ENCODE measurements at regions not wholly inside any gene's neighbourhood (a gene's known extent, or its start where the extent isn't known, plus 50 kb on each side); places are given as distances from the start of the nearest gene placed in this dataset.

DNA sequence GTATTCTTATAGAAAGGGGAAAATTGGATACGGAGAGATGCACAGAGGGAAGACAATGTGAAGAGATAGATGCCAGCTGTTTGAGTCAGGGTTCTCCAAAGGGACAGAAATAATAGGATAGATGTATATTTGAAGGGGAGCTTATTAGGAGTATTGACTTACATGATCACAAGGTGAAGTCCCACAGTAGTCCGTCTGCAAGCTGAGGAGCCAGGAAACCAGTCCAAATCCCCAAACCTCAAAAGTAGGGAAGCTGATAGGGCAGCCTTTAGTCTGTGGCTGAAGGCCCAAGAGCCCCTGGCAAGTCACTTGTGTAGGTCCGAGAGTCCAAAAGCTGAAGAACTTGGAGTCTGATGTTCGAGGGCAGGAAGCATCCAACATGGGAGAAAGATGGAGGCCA is 569.6 kb upstream of the LARGE1 start:
- no peaks in the 10 kb centered on the region for H3K4me1 ChIP-seq
- 75 to 79% methylated on average over 4 of the region's 4 CpGs for WGBS, 2 donors
- H3K4me3 ChIP-seq, result no peak overlapping the region
- TF ChIP-seq EP300 (IDR thresholded peaks at IDR 0.05) (no peak), POLR2A (IDR thresholded peaks at IDR 0.05) (no peak)
- H3K9me3 ChIP-seq, result peaks cover 0 to 6% (median 0%) of the 10 kb centered on the region in 4 donors
- ATAC-seq (ENCODE audit: low FRiP score in 2 of 2) (no peak), DNase-seq (no peak)
- H3K27me3 ChIP-seq, result no peaks in the 10 kb centered on the region
- no peak overlapping the region for H3K27ac ChIP-seq
- no peaks in the 10 kb centered on the region for H3K36me3 ChIP-seq

DNA sequence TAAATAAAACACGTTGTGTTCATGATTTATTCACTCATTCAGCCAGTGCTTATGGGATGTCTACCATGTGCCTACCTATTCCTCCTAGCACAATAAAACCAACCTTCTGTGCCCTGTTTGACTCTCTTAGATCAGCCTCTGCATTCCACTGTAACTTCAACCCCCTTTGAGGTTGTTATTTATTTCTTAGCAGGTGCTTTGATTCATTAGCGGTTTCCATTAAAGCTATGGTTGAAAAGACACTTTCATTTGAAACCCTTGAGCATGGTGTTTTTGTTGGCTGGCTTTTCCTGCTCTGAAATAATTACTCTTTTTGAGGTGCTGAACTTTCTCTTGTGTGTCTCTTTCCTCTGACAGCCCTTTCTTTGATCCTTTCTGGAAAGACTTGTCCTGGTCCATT is 570.6 kb upstream of the LARGE1 start:
- TF ChIP-seq POLR2A (IDR thresholded peaks at IDR 0.05), result no peak
- no peak for TF ChIP-seq POLR2AphosphoS5 (IDR thresholded peaks at IDR 0.05)
- TF ChIP-seq EP300 (IDR thresholded peaks at IDR 0.05), result no peak
- TF ChIP-seq, protein P1, sequence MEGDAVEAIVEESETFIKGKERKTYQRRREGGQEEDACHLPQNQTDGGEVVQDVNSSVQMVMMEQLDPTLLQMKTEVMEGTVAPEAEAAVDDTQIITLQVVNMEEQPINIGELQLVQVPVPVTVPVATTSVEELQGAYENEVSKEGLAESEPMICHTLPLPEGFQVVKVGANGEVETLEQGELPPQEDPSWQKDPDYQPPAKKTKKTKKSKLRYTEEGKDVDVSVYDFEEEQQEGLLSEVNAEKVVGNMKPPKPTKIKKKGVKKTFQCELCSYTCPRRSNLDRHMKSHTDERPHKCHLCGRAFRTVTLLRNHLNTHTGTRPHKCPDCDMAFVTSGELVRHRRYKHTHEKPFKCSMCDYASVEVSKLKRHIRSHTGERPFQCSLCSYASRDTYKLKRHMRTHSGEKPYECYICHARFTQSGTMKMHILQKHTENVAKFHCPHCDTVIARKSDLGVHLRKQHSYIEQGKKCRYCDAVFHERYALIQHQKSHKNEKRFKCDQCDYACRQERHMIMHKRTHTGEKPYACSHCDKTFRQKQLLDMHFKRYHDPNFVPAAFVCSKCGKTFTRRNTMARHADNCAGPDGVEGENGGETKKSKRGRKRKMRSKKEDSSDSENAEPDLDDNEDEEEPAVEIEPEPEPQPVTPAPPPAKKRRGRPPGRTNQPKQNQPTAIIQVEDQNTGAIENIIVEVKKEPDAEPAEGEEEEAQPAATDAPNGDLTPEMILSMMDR (IDR thresholded peaks at IDR 0.05), result no peak

DNA sequence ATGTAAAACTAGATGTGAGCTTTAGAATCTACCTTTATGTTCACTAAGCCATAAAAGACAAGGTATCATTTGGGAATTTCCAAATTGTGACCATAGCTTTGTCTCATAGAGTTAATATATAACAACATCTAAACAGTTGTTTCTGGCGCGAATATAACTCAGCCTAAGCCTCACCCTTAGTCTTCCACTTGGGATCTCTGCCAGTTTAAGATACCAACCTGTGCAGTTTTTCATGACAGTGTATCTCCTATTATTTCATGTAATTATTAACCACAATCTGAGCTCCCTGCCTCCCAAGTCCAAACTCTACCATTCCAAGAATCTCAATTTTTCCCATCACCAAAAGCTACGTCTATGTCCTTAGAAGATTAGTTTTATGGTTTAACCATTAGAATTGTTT is 572.5 kb upstream of the ISX start:
- H3K9me3 ChIP-seq, result peaks cover 0 to 16% (median 0%) of the 10 kb centered on the region in 4 donors
- no peaks in the 10 kb centered on the region for H3K4me1 ChIP-seq
- DNase-seq, result no peak
- no peaks in the 10 kb centered on the region for H3K36me3 ChIP-seq
- no peaks in the 10 kb centered on the region for H3K27me3 ChIP-seq
- WGBS, 2 donors, result 81 to 85% methylated on average over 3 of the region's 3 CpGs
- H3K27ac ChIP-seq, result no peak overlapping the region
- ATAC-seq (ENCODE audit: low FRiP score in 2 of 2), result no peak
- TF ChIP-seq POLR2A (IDR thresholded peaks at IDR 0.05), result no peak
- no peak for TF ChIP-seq POLR2AphosphoS5 (IDR thresholded peaks at IDR 0.05)
- TF ChIP-seq, protein P1 (IDR thresholded peaks at IDR 0.05), result no peak
- no peak for TF ChIP-seq EP300 (IDR thresholded peaks at IDR 0.05)
- no peak overlapping the region for H3K4me3 ChIP-seq

More for the DNA sequence above, 570.6 kb upstream of the LARGE1 start:
- Histone ChIP-seq H3K27me3 (no peaks in the 10 kb centered on the region), H3K27ac (no peak overlapping the region), H3K9me3 (peaks cover 0 to 6% (median 0%) of the 10 kb centered on the region in 4 donors), H3K4me1 (no peaks in the 10 kb centered on the region), H3K36me3 (no peaks in the 10 kb centered on the region), H3K4me3 (no peak overlapping the region)
- no peak for DNase-seq
- ATAC-seq (ENCODE audit: low FRiP score in 2 of 2), result no peak
- 53 to 67% methylated on average over 2 of the region's 2 CpGs for WGBS, 2 donors

DNA sequence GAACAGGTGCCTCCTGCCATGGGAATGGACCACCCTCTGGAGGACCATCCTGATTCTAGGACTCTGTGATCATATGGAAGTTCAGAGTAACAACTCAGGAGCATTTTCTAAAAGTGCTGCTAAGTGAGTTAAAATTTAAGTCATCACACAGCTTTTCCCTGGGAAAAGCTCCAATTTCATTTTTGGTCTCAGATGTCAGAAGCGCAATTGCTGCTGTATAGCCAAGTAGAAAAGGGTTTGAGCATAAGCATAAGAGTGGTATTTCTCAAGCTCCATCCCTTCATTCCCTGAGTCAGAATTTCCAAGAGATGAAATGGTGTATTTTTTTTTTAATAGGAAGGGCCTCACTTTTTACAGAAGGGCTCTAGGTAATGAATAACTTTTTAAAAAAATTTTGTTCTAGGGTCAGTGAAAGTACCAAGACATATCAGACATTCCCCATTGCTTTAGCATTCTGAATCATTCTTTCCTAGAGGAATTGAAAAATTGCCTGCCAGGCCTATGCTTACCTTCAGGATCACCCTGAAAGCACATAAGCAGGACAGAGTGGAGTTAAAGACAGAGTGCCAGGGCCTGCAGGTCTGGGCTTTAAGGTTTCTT is 564.5 kb upstream of the ISX start:
- ATAC-seq (ENCODE audit: low FRiP score in 2 of 2) (no peak), DNase-seq (no peak)
- Histone ChIP-seq H3K9me3 (peaks cover 0 to 10% (median 0%) of the 10 kb centered on the region in 4 donors), H3K36me3 (no peaks in the 10 kb centered on the region), H3K4me3 (no peak overlapping the region), H3K27ac (no peak overlapping the region), H3K27me3 (no peaks in the 10 kb centered on the region), H3K4me1 (no peaks in the 10 kb centered on the region)
- WGBS, 2 donors, result 81 to 84% methylated on average over 1 of the region's 1 CpG
- TF ChIP-seq EP300 (IDR thresholded peaks at IDR 0.05) (no peak), POLR2A (IDR thresholded peaks at IDR 0.05) (no peak), POLR2AphosphoS5 (IDR thresholded peaks at IDR 0.05) (no peak)
- TF ChIP-seq, protein P1 (IDR thresholded peaks at IDR 0.05), result no peak

DNA sequence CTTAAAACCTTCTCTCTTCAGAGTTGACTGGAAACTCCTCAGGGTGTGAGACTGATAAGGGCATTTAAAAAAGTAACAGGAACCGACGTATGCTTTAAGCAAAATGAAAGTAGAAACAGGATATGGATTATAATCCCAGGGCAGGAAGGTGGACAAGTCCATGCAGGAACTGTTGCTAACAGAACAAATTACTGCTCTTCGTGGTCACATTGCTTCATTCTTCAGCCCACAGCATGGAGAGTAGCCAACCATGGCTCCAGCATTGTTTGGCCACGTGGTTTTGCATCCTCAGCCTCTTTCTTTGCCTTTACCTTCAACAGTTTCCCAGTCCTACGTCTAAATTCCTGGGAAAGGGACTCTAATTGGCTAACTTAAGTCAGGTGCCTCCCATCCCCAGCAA is 563.1 kb upstream of the ISX start:
- DNase-seq (no peak), ATAC-seq (ENCODE audit: low FRiP score in 2 of 2) (no peak)
- TF ChIP-seq POLR2A (IDR thresholded peaks at IDR 0.05) (no peak), POLR2AphosphoS5 (IDR thresholded peaks at IDR 0.05) (no peak), EP300 (IDR thresholded peaks at IDR 0.05) (no peak)
- TF ChIP-seq, protein P1 (IDR thresholded peaks at IDR 0.05), result no peak
- no peaks in the 10 kb centered on the region for H3K27me3 ChIP-seq
- H3K4me1 ChIP-seq, result no peaks in the 10 kb centered on the region
- 46 to 51% methylated on average over 5 of the region's 5 CpGs for WGBS, 2 donors
- H3K36me3 ChIP-seq, result no peaks in the 10 kb centered on the region
- no peak overlapping the region for H3K27ac ChIP-seq
- peaks cover 0 to under 1% (median 0%) of the 10 kb centered on the region in 4 donors for H3K9me3 ChIP-seq
- H3K4me3 ChIP-seq, result no peak overlapping the region

Data from upper lobe of left lung (tissue), 6 donors.